HEK293 (cell line): ENCODE measurements at regions not wholly inside any gene's neighbourhood (a gene's known extent, or its start where the extent isn't known, plus 50 kb on each side); places are given as distances from the start of the nearest gene placed in this dataset.

ENCODE experiments used
- PBX3 ChIP-seq: sonication (generic); formaldehyde crosslinking; IDR thresholded peaks from 2 replicates; pipeline ENCODE4 v1.8.1; 2022; ENCODE audit warnings: mild to moderate bottlenecking, moderate library complexity, missing genetic modification reagents
- REST ChIP-seq: fragments of 450-650 bp; formaldehyde crosslinking; IDR thresholded peaks from 2 replicates; pipeline ENCODE4 v1.5.1; 2016; ENCODE audit warnings: missing biosample characterization, missing genetic modification characterization
- SCRT2 ChIP-seq: fragments of 450-650 bp; formaldehyde crosslinking; IDR thresholded peaks from 2 replicates; pipeline ENCODE4 v1.5.1; 2016; ENCODE audit warnings: missing biosample characterization, missing genetic modification characterization
- ZBTB10 ChIP-seq: fragments of 450-650 bp; formaldehyde crosslinking; IDR thresholded peaks from 2 replicates; pipeline ENCODE4 v1.5.1; 2016; ENCODE audit warnings: missing biosample characterization, missing genetic modification characterization
- ZBTB20 ChIP-seq: fragments of 450-650 bp; formaldehyde crosslinking; IDR thresholded peaks from 2 replicates; pipeline ENCODE4 v1.5.1; 2016; ENCODE audit warnings: missing biosample characterization, missing genetic modification characterization
- ZBTB7A ChIP-seq: fragments of 450-650 bp; formaldehyde crosslinking; IDR thresholded peaks from 2 replicates; pipeline ENCODE4 v1.5.1; 2016; ENCODE audit warnings: low read depth, missing biosample characterization, missing genetic modification characterization
- ZNF292 ChIP-seq: fragments of 450-650 bp; formaldehyde crosslinking; IDR thresholded peaks from 2 replicates; pipeline ENCODE4 v1.5.1; 2016; ENCODE audit warnings: low read depth, missing biosample characterization, missing genetic modification characterization, borderline replicate concordance

GRCh38 chr4:138943893-138944292, 71.7 kb upstream of the NOCT start:
- TF ChIP-seq REST (tag by site-specific recombination) (no peak), ZBTB7A (tag by site-specific recombination) (no peak), SCRT2 (tag by site-specific recombination) (no peak), ZNF292 (tag by site-specific recombination) (no peak), PBX3 (no peak), ZBTB20 (tag by site-specific recombination) (no peak), ZBTB10 (tag by site-specific recombination) (no peak)
